Pancreas (tissue), 10 donors: ENCODE measurements at regions not wholly inside any gene's neighbourhood (a gene's known extent, or its start where the extent isn't known, plus 50 kb on each side); places are given as distances from the start of the nearest gene placed in this dataset.

Experiments used
- ATAC-seq, 4 donors: fragments of 200-7000 bp; cut with Tn5 transposase; one replicate each; pipeline versions ENCODE4 v1.8.0 to v1.9.1; 2020; ENCODE audit warnings: mild to moderate bottlenecking in 4 of 4, moderate library complexity in 4 of 4
- DNase-seq, 6 donors: peaks; one replicate each; pipeline ENCODE4 v3.0.0-alpha.2; 2020
- FAIRE-seq: peaks from 2 replicates; lab custom pipeline; 2012; peaks lifted over from hg19 to GRCh38; lab: Jason Lieb, UNC
- H3K27ac ChIP-seq, 4 donors: fragments of 200-600 bp; sonication (generic); 1 replicate in 3 of 4; 2 replicates in 1 of 4; pipeline versions ENCODE4 v1.5.0 to v1.8.0; 2020
- H3K27me3 ChIP-seq, 4 donors: fragments of 200-600 bp; one replicate each; pipeline ENCODE4 v1.8.0; 2021
- H3K36me3 ChIP-seq, 3 donors: fragments of 200-600 bp; sonication (generic) in 1 of 3; one replicate each; pipeline versions ENCODE4 v1.5.0 to v1.8.0; 2020 to 2021
- H3K4me1 ChIP-seq, 3 donors: fragments of 200-600 bp; one replicate each; pipeline ENCODE4 v1.8.0; 2021
- H3K4me3 ChIP-seq, 4 donors: fragments of 200-600 bp; sonication (generic) in 2 of 4; one replicate each; pipeline versions ENCODE4 v1.5.0 to v1.8.0; 2020 to 2021
- H3K9me3 ChIP-seq, 4 donors: fragments of 200-600 bp; one replicate each; pipeline ENCODE4 v1.8.0; 2021
- WGBS, 2 donors: extraction: QIAGEN DNeasy Blood & Tissue Kit; methylation state at CpG; one replicate each; pipeline ENCODE4 v1.1.7; 2013; 5-methylcytosine and 5-hydroxymethylcytosine counted together
- intact Hi-C, 3 donors: fragments of 100-400 bp; cut with DNase I; formaldehyde crosslinking; loops; one replicate each; pipeline versions ENCODE4 v1.11.1 to v1.14.2; 2022
- TF ChIP-seq, protein P1 (sequence below), 4 donors: fragments of 200-600 bp; sonication (generic) in 3 of 4; IDR thresholded peaks; one replicate each; pipeline versions ENCODE4 v1.5.0 to v1.8.0; 2021; ENCODE audit warnings: antibody characterized with exemption in 4 of 4
- donor health status: healthy with polysubstance abuse.
- donor health status: DM: no; HTN: no; CAD: no; lungs with moderate emphysema.
- donor health status: DM: no; HTN: no; CAD: no.
- donor health status: control.
- donor health status: control.
- donor health status: Bipolar disorder and iron deficiency.
- donor health status: DM: yes; HTN: yes; CAD: no.
- donor health status: DM: no; HTN: no; CAD: no.
- donor health status: DM: no; HTN: no; CAD: no.
- donor health status: DM: yes; HTN: yes; CAD: no.

DNA sequence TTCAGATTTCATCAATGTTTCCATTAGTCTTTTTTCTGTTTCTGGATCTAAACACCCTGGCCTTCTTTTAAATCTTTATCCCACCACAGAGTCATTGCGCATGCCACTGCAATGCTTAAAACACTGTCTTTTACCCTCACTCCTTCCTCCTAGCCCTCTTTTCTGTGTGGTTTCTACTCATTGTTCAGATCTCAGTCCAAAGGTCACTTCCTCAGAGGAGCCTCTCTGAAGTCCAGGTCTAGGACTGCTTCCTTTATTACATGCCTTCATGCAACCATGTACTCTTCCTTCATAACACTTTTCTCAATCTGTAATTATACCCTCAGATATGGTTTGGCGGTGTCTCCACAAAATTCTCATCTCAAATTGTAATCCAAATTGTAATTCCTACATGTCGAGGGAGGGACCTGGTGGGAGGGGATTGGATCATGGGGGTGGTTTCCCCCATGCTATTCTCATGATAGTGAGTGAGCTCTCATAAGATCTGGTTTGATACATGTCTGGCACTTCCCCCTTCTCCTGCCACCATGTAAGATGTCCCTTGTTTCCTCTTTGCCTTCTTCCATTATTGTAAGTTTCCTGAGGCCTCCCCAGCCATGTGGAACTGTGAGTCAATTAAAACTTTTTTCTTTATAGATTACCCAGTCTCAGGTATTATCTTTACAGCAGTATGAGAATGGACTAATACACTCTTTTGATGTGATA is 808.9 kb downstream of the DIAPH3 start:
- no peak for DNase-seq
- H3K4me3 ChIP-seq, result no peak overlapping the region
- no peak for FAIRE-seq
- H3K36me3 ChIP-seq, result no peaks in the 10 kb centered on the region
- peak overlapping the region in 2 of 4 donors; percentile 67 to 81 for H3K27ac ChIP-seq
- TF ChIP-seq, protein P1, sequence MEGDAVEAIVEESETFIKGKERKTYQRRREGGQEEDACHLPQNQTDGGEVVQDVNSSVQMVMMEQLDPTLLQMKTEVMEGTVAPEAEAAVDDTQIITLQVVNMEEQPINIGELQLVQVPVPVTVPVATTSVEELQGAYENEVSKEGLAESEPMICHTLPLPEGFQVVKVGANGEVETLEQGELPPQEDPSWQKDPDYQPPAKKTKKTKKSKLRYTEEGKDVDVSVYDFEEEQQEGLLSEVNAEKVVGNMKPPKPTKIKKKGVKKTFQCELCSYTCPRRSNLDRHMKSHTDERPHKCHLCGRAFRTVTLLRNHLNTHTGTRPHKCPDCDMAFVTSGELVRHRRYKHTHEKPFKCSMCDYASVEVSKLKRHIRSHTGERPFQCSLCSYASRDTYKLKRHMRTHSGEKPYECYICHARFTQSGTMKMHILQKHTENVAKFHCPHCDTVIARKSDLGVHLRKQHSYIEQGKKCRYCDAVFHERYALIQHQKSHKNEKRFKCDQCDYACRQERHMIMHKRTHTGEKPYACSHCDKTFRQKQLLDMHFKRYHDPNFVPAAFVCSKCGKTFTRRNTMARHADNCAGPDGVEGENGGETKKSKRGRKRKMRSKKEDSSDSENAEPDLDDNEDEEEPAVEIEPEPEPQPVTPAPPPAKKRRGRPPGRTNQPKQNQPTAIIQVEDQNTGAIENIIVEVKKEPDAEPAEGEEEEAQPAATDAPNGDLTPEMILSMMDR (IDR thresholded peaks at IDR 0.05), result no peak
- peak in 2 of 4 donors; percentile 15 to 20 for ATAC-seq
- WGBS, 2 donors, result 77 to 86% methylated on average over 3 of the region's 3 CpGs
- intact Hi-C loops, result no loop called here
- H3K4me1 ChIP-seq, result peaks cover 16 to 80% (median 47%) of the 10 kb centered on the region in 3 donors
- no peaks in the 10 kb centered on the region for H3K27me3 ChIP-seq
- no peaks in the 10 kb centered on the region for H3K9me3 ChIP-seq

DNA sequence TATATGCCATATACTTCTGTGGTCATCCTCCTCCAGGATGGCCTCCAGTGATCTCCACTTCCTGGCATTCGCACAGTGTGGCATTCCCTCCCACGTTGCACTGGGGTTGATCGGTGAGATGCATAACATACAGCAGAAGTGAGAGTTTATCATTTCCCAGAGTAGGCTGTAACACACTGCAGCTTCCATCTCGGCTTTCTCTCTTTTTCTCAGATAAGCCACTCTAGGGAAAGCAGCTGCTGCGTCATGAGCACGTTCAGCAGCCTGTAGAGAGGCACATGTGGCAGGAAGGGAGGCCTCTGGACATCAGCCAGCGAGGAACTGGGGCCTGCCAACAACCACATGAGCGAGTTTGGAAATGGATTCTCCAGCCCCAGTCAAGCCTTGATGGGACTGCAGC is 807.1 kb downstream of the DIAPH3 start:
- TF ChIP-seq, protein P1 (IDR thresholded peaks at IDR 0.05), result no peak
- ATAC-seq (peak; percentile 6 to 64 (median 56)), FAIRE-seq (no peak), DNase-seq (peak; percentile 64 to 83 (median 74))
- Histone ChIP-seq H3K9me3 (no peaks in the 10 kb centered on the region), H3K27ac (peak overlapping the region in 2 of 4 donors; percentile 67 to 81), H3K4me1 (peaks cover 15 to 62% (median 40%) of the 10 kb centered on the region in 3 donors), H3K4me3 (no peak overlapping the region), H3K36me3 (no peaks in the 10 kb centered on the region), H3K27me3 (no peaks in the 10 kb centered on the region)
- intact Hi-C loops, result no loop called here
- 35 to 42% methylated on average over 8 of the region's 8 CpGs for WGBS, 2 donors

DNA sequence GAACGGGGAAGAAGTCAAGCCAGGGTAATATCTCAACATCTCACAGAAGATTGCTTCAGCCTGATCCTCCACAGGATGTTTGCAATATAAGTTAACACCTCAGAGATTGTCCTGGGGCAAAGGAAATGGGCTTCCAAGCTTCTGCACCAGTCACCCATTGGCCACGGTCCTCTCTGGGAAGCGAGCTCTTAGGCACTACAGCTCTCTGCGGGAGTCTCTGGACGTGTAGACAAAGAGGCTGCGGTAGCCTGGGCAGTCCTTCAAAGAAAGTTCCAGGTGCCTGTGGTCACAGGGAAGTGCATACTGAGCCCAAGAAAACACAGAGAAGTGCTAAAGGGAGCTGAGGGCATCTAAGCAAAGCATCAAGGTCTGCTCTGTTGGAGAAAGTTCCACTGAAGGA is 805.7 kb downstream of the DIAPH3 start:
- no peak overlapping the region for H3K4me3 ChIP-seq
- peak in 3 of 6 donors; percentile 30 to 66 (median 33) for DNase-seq
- peaks cover 7 to 48% (median 33%) of the 10 kb centered on the region in 3 donors for H3K4me1 ChIP-seq
- no peaks in the 10 kb centered on the region for H3K36me3 ChIP-seq
- no peak for FAIRE-seq
- no peaks in the 10 kb centered on the region for H3K9me3 ChIP-seq
- TF ChIP-seq, protein P1 (IDR thresholded peaks at IDR 0.05), result no peak
- intact Hi-C loops, result no loop called here
- ATAC-seq, result peak; percentile 63 to 77 (median 74)
- no peaks in the 10 kb centered on the region for H3K27me3 ChIP-seq
- WGBS, 2 donors, result 42 to 43% methylated on average over 6 of the region's 6 CpGs
- peak overlapping the region in 3 of 4 donors; percentile 13 to 81 (median 67) for H3K27ac ChIP-seq

DNA sequence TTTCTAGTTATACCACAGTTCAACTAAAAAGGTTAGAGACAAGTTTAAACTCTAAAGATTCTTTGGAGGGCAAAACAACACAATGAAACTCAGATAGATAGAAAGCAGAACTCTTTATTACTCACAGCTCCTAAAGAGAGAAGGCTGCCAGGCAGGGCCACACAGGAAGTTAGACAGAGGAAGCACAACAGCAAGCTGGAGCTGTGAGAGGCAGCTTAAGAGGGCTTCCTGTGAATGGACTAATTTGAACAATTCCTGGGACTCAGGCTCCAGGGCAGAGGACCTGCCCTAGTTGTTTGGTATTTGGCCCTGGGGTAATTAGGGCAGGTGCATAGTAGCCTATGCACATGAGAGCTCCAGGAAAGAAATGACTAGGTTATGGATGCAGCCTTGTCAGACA is 803.6 kb downstream of the DIAPH3 start:
- Histone ChIP-seq H3K4me3 (no peak overlapping the region), H3K27me3 (no peaks in the 10 kb centered on the region), H3K36me3 (no peaks in the 10 kb centered on the region), H3K27ac (no peak overlapping the region), H3K4me1 (peaks cover 7 to 33% (median 23%) of the 10 kb centered on the region in 3 donors), H3K9me3 (no peaks in the 10 kb centered on the region)
- DNase-seq (no peak), FAIRE-seq (no peak), ATAC-seq (no peak)
- intact Hi-C loops, result no loop called here
- TF ChIP-seq, protein P1 (IDR thresholded peaks at IDR 0.05), result no peak

DNA sequence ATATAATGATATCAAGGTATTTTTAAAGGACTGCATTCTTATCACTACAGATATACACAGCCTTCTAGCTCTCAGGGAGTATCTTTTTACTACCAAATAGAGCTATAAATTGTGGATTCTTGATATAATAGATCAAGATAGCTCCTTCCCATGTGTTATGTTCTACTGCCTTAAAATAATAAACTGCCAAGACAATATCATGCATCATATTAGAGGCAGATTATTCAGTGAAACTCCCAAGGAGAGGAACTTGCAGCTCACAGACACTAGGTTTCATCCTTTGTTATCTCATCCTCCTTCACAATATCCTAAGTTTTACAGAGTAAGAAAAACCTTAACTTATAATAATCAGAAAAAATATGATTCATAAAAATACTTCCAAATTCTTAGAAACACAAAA is 802.8 kb downstream of the DIAPH3 start:
- no peak for DNase-seq
- H3K27ac ChIP-seq, result no peak overlapping the region
- H3K27me3 ChIP-seq, result no peaks in the 10 kb centered on the region
- FAIRE-seq, result no peak
- H3K4me1 ChIP-seq, result peaks cover 7 to 25% (median 15%) of the 10 kb centered on the region in 3 donors
- intact Hi-C loops, result no loop called here
- no peak overlapping the region for H3K4me3 ChIP-seq
- no peak for ATAC-seq
- H3K36me3 ChIP-seq, result no peaks in the 10 kb centered on the region
- no peaks in the 10 kb centered on the region for H3K9me3 ChIP-seq
- TF ChIP-seq, protein P1 (IDR thresholded peaks at IDR 0.05), result no peak
